Hepatocyte (in vitro differentiated cells): ENCODE measurements at regions not wholly inside any gene's neighbourhood (a gene's known extent, or its start where the extent isn't known, plus 50 kb on each side); places are given as distances from the start of the nearest gene placed in this dataset.

Experiments
- CTCF ChIP-seq: fragments of 200-600 bp; sonication (generic); IDR thresholded peaks from 2 replicates; pipeline ENCODE4 v1.5.1; 2016; ENCODE audit warnings: antibody characterized with exemption, mild to moderate bottlenecking; ENCODE audit not compliant: poor library complexity
- EZH2 ChIP-seq: fragments of 200-600 bp; sonication (generic); IDR thresholded peaks from 2 replicates; pipeline ENCODE4 v1.6.1; 2016; ENCODE audit warnings: antibody characterized with exemption, mild to moderate bottlenecking, borderline replicate concordance
- EZH2phosphoT487 ChIP-seq: fragments of 200-600 bp; sonication (generic); IDR thresholded peaks from one replicate; pipeline ENCODE4 v1.6.1; 2018; ENCODE audit warnings: antibody characterized with exemption, mild to moderate bottlenecking, low read depth, moderate library complexity; ENCODE audit not compliant: unreplicated experiment, severe bottlenecking

GRCh38 chr20:41769592-41770018 lies 151.4 kb upstream of the CHD6 start:
- TF ChIP-seq CTCF, result no peak
- TF ChIP-seq EZH2, result no peak
- TF ChIP-seq EZH2phosphoT487, result no peak
